HG03175 (cell line): ENCODE measurements at regions not wholly inside any gene's neighbourhood (a gene's known extent, or its start where the extent isn't known, plus 50 kb on each side); places are given as distances from the start of the nearest gene placed in this dataset.

Source experiments
- ATAC-seq: cut with Tn5 transposase; IDR thresholded peaks from one replicate; pipeline ENCODE4 v1.9.1; 2021; ENCODE audit warnings: mild to moderate bottlenecking, moderate library complexity; ENCODE audit not compliant: unreplicated experiment

- ATAC-seq, result no peak
These were observed 140.5 kb downstream of the IRX2 start for GRCh38 chr5:2610986-2611385.

GRCh38 chr5:2608391-2608790, 143.1 kb downstream of the IRX2 start:
- ATAC-seq, result no peak

GRCh38 chr5:2607598-2607997, 143.9 kb downstream of the IRX2 start:
- no peak for ATAC-seq

GRCh38 chr5:2603272-2603575, 148.3 kb downstream of the IRX2 start:
- ATAC-seq, result no peak

GRCh38 chr5:2602451-2603271, 148.8 kb downstream of the IRX2 start:
- ATAC-seq, result no peak

DNA sequence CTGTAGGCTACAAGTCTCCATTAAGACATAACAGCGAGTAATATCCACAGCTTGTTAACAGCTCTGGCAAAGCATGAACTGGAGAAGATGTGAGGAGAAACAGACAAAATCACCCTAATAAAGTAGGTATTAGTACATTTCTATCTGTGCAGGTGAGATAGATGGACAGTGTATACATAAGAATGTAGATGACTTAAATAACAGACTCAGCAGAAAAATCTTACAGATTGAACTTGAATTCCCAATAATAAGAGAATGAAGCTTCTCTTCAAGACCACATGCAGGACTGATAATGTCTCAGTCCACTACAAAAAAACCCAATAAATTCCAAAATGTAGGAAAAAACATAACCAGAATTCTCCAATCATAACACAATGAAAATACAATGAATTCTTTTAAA, 153.0 kb downstream of the IRX2 start:
- no peak for ATAC-seq

DNA sequence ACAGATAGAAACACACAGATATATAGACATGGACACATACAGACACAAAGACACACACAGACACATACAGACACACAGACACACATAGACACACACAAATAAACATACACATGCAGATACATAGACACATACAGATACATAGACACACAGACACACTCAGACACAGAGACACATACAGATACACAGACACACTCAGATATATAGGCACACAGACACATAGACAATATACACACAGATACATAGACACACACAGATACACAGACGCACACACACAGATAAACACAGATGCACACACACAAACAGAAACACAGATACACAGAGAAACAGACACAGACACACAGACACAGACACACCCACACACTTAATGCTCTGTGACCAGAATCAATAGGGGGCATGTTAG, 156.8 kb downstream of the IRX2 start:
- no peak for ATAC-seq

DNA sequence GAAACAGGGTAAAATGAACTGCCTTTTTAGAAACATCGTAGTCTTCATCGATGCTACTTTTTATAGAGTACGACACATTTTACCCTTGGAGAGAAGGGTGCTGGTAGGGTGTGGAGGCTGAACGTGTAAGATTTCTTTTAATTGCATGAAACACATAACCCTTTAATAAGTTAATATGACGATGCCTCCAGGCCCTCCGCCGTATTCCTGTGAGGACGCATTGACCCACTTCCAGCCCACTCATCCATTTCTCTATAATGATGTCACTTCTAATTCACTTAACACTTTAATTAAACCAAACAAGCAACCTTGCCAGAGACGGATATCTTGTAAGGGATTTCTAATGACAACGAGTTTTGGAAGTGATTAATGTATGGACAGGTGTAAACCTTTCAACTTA, 158.7 kb downstream of the IRX2 start:
- ATAC-seq, result no peak

DNA sequence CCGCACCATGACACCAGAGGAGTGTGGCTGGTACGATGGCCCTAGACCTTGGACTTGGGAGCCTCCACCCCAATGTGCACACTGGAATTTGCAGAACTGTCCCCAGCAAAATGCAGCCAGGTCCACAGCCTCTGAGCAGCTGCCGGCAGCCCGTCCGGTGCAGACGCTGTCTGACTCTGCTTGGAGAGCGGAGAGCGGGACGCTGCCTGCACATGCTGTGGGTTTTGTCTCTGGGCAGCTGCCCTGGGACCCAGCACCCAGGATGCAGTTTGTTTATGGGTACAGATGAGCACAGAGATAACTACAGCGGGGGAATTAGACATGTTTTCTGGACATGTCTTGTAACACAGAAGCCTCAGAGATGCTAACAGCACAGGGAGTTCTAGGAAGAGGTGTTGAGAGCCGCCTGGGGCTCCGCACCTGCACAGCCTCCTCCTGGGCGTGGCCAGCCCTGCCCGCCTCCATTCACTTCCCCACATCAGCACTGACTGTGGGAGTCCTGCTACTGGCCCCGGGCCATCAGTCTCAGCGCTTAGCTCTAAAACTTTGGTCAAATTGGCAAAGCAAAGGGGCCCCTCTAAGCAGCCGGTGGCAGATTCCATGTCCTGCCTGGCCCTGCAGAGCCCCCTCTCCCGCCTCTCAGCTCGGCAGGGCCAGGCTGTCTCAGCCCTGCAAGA, 159.6 kb downstream of the IRX2 start:
- ATAC-seq, result no peak

DNA sequence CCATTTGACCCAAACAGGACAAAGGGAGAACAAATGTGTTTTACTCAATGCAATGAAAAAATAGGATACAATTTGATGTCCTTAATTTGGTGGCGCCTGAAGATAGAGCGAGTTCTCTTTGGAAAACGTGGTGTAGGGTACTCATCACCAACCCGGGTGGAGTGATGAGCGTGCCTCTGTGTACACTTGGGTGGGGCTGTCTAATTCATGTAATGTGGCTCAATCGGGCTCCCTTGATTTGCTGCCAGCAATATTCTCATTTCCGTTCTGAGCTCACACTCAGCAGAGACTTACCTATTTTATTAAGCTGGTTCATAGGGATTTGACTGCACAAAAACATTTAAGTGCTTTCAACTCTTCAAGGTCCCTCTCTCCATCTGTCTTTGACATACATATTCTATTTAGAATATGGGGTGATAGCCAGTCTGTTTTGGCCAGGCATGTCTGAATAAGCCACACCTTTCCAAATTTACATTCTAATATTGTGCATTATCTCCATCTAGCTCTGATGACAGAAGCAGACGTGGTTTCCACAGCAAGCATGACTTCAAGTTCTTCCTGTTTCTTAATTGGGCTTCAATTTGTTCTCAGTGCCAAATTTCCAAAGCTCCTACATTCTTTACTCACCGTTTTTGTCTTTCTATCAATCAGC, 162.5 kb downstream of the IRX2 start:
- ATAC-seq, result no peak

DNA sequence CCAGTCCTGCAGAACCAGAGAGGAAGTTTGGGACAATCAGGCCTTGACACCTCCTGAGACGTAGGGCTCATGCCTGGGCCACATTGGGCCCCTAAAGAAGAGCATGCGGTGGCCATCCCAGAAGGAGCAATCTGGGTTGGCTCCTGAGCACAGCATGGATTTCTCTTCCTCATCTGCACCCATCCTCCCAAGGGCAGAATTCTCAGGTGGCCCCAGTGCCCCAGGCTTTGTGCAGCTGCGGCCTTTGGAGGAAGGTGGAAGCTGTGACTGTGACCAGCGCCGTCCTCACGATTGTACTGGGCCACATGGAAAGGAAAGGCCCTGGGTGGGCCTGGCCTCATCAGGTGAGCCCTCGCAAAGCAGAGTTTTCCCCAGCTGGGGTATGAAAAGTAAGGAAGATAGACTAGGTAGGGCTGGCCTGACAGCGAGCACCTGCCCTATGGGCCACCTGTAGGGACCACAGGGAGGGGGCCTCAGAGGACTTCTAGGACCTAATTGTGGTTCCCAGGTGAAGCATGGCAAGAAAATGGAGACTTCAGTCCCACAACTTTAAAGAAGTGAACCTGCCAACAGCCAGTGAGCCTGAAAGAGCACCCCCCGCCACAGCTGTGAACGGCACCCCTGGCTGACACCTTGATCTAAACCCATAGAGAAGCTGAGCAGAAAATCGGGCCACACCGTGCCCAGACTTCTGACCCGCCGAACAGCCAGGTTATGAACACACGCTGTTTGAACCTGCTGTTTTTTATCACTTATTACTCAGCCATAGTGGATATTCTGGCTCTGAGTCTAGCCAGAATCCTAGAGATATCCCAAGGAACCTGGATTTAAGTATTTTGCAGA, 164.1 kb downstream of the IRX2 start:
- no peak for ATAC-seq

GRCh38 chr5:2586016-2586715, 165.3 kb downstream of the IRX2 start:
- no peak for ATAC-seq

- ATAC-seq, result no peak
These were observed 166.8 kb downstream of the IRX2 start for GRCh38 chr5:2584579-2585269.

GRCh38 chr5:2582507-2582906, 169.0 kb downstream of the IRX2 start:
- ATAC-seq, result no peak

- ATAC-seq, result no peak
These were observed 169.4 kb downstream of the IRX2 start for GRCh38 chr5:2582106-2582505.

- no peak for ATAC-seq
These were observed 170.1 kb downstream of the IRX2 start for GRCh38 chr5:2581418-2581817.

GRCh38 chr5:2579126-2579525, 172.4 kb downstream of the IRX2 start:
- no peak for ATAC-seq

- ATAC-seq, result no peak
These were observed 174.0 kb downstream of the IRX2 start for GRCh38 chr5:2577312-2578036.

DNA sequence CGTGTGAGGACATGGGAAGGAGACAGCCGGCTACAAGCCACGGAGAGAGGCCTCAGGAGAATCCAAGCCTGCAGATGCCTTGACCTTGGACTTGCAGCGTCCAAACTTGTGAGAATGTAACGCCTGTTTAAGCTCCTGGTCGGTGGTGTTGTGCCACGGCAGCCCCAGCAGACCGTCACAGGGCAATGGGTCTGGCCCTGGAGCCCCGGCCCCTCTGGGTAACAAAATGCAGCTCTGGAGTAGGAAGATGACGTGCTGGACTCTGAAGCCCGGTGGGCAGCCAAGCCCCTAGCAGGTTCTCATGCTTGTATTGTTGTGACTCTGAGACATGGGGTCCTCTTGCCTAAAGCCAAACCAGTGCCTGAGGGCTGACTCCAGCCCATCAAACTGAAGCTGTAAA, 174.7 kb downstream of the IRX2 start:
- ATAC-seq, result no peak
